Heart right ventricle (tissue), 16 donors: ENCODE measurements at regions not wholly inside any gene's neighbourhood (a gene's known extent, or its start where the extent isn't known, plus 50 kb on each side); places are given as distances from the start of the nearest gene placed in this dataset.
"Not testable (repeated sequence)": the region's sequence is repeated elsewhere in the genome, so short reads cannot be mapped to it uniquely, and the experiment has no call there.

Source experiments
- ATAC-seq, 8 donors: fragments of 200-7000 bp; cut with Tn5 transposase; one replicate each; pipeline ENCODE4 v1.9.1; 2020; ENCODE audit warnings: mild to moderate bottlenecking in 8 of 8, moderate library complexity in 8 of 8, moderate number of reproducible peaks in 1 of 8
- DNase-seq, 2 donors: peaks; one replicate each; pipeline ENCODE4 v3.0.0-alpha.2; 2020
- H3K27ac ChIP-seq, 10 donors: fragments of 200-600 bp; sonication (generic) in 2 of 10; one replicate each; pipeline versions ENCODE4 v1.5.0 to v1.8.0; 2020 to 2022; ENCODE audit warnings: mild to moderate bottlenecking in 3 of 10
- H3K27me3 ChIP-seq, 7 donors: fragments of 200-600 bp; one replicate each; pipeline ENCODE4 v1.8.0; 2021 to 2022; ENCODE audit warnings: mild to moderate bottlenecking in 2 of 7
- H3K36me3 ChIP-seq, 9 donors: fragments of 200-600 bp; sonication (generic) in 1 of 9; one replicate each; pipeline versions ENCODE4 v1.5.0 to v1.8.0; 2020 to 2022; ENCODE audit warnings: mild to moderate bottlenecking in 2 of 9
- H3K4me1 ChIP-seq, 9 donors: fragments of 200-600 bp; sonication (generic) in 1 of 9; one replicate each; pipeline versions ENCODE4 v1.5.0 to v1.8.0; 2020 to 2022; ENCODE audit warnings: mild to moderate bottlenecking in 4 of 9
- H3K4me3 ChIP-seq, 10 donors: fragments of 200-600 bp; sonication (generic) in 2 of 10; one replicate each; pipeline versions ENCODE4 v1.5.0 to v1.8.0; 2020 to 2022; ENCODE audit warnings: mild to moderate bottlenecking in 7 of 10, moderate library complexity in 2 of 10
- H3K9me3 ChIP-seq, 11 donors: fragments of 200-600 bp in 10 of 11; sonication (generic) in 2 of 11; one replicate each; pipeline versions ENCODE4 v1.5.0 to v1.8.0; 2013 to 2022; ENCODE audit warnings: mild to moderate bottlenecking in 2 of 11, control low read depth in 1 of 11, moderate library complexity in 1 of 11
- WGBS, 2 donors: extraction: QIAGEN DNeasy Blood & Tissue Kit; methylation state at CpG; one replicate each; pipeline ENCODE4 v1.1.7; 2013; ENCODE audit warnings: inconsistent platforms in 1 of 2; 5-methylcytosine and 5-hydroxymethylcytosine counted together
- intact Hi-C, 10 donors: fragments of 100-400 bp; cut with DNase I; formaldehyde crosslinking; loops; one replicate each; pipeline versions ENCODE4 v1.11.1 to v1.14.2; 2022
- TF ChIP-seq, protein P1 (sequence below), 9 donors: fragments of 200-600 bp; sonication (generic) in 2 of 9; IDR thresholded peaks; one replicate each; pipeline versions ENCODE4 v1.5.0 to v1.8.0; 2021 to 2022; ENCODE audit warnings: antibody characterized with exemption in 9 of 9, mild to moderate bottlenecking in 5 of 9, moderate library complexity in 1 of 9
- donor health status: Arrhythmogenic right ventricular cardiomyopathy.
- donor health status: ischemic (EF 13 %, LVEDD 7.1; RV severe dilation, severe dysfunction).
- donor health status: healthy with polysubstance abuse.
- donor health status: DM: no; HTN: yes; CAD: no.
- donor health status: DM: no; HTN: no; CAD: no.
- donor health status: ischemic (EF 25% LVEDD 6.9; RV normal size, moderate dysfunction).
- donor health status: ischemic (EF 25% LVEDD 5.7; RV mildly dilated, moderate dysfunction).
- donor health status: healthy.
- donor health status: DM: yes; HTN: yes; CAD: no.
- donor health status: Ischemic cardiomyopathy.
- donor health status: ischemic (EF 35%, LVEDD 5.7; RV mildly dilated, moderate dysfunction).
- donor health status: nonischemic (EF 11% LVEDD 7.7; RV severe dilation, severe dysfunction).
- donor health status: DM: yes; HTN: yes; CAD: no.
- donor health status: PGD.
- donor health status: ischemic (EF 29% LVEDD 5.4; RV normal size, mild dysfunction).
- donor health status: nonischemic (EF 23%, LVEDD 6.1; RV moderate dilation, normal function).

GRCh38 chr20:47849596-47849995 is 64.3 kb upstream of the SULF2 start:
- DNase-seq = no peak
- H3K9me3 ChIP-seq = peaks cover 0 to under 1% (median 0%) of the 10 kb centered on the region in 11 donors
- H3K4me3 ChIP-seq = no peak overlapping the region
- TF ChIP-seq, protein P1, sequence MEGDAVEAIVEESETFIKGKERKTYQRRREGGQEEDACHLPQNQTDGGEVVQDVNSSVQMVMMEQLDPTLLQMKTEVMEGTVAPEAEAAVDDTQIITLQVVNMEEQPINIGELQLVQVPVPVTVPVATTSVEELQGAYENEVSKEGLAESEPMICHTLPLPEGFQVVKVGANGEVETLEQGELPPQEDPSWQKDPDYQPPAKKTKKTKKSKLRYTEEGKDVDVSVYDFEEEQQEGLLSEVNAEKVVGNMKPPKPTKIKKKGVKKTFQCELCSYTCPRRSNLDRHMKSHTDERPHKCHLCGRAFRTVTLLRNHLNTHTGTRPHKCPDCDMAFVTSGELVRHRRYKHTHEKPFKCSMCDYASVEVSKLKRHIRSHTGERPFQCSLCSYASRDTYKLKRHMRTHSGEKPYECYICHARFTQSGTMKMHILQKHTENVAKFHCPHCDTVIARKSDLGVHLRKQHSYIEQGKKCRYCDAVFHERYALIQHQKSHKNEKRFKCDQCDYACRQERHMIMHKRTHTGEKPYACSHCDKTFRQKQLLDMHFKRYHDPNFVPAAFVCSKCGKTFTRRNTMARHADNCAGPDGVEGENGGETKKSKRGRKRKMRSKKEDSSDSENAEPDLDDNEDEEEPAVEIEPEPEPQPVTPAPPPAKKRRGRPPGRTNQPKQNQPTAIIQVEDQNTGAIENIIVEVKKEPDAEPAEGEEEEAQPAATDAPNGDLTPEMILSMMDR (IDR thresholded peaks at IDR 0.05) = no peak
- H3K27me3 ChIP-seq = peaks cover 0 to 28% (median 6%) of the 10 kb centered on the region in 7 donors
- intact Hi-C loops = loop anchor here in 2 of 10 donors (10.0 kb wide), 1 partner anchor 45 kb away; no protein-coding TSS in a partner anchor
- H3K4me1 ChIP-seq = peaks cover 0 to 8% (median 0%) of the 10 kb centered on the region in 9 donors
- H3K27ac ChIP-seq = no peak overlapping the region
- no peak for ATAC-seq
- WGBS, 2 donors = 84 to 91% methylated on average over 2 of the region's 2 CpGs
- H3K36me3 ChIP-seq = no peaks in the 10 kb centered on the region

GRCh38 chr20:47849006-47849405 is 63.7 kb upstream of the SULF2 start:
- Histone ChIP-seq H3K27ac (peak overlapping the region in 1 of 10 donors; percentile 20), H3K9me3 (no peaks in the 10 kb centered on the region), H3K36me3 (no peaks in the 10 kb centered on the region), H3K27me3 (peaks cover 0 to 34% (median 6%) of the 10 kb centered on the region in 7 donors), H3K4me3 (no peak overlapping the region), H3K4me1 (peaks cover 0 to 8% (median 0%) of the 10 kb centered on the region in 9 donors)
- intact Hi-C loops = loop anchor here in 2 of 10 donors (10.0 kb wide), 1 partner anchor 46 kb away; no protein-coding TSS in a partner anchor
- TF ChIP-seq, protein P1 (IDR thresholded peaks at IDR 0.05) = no peak
- DNase-seq = no peak
- ATAC-seq = no peak
- WGBS, 2 donors = 76 to 77% methylated on average over 15 of the region's 15 CpGs

- intact Hi-C loops = loop anchor here in 2 of 10 donors (10.0 kb wide), 1 partner anchor 46 kb away; no protein-coding TSS in a partner anchor
- H3K9me3 ChIP-seq, H3K4me3 ChIP-seq, DNase-seq, H3K36me3 ChIP-seq, H3K27ac ChIP-seq, H3K4me1 ChIP-seq: not testable (repeated sequence)
- peaks cover 0 to 36% (median 6%) of the 10 kb centered on the region in 7 donors for H3K27me3 ChIP-seq
- 21 to 25% methylated on average over 4 of the region's 4 CpGs for WGBS, 2 donors
- peak in 5 of 8 donors; percentile 41 to 55 (median 47) for ATAC-seq
Observed at GRCh38 chr20:47848534-47848933, 63.3 kb upstream of the SULF2 start.

DNA sequence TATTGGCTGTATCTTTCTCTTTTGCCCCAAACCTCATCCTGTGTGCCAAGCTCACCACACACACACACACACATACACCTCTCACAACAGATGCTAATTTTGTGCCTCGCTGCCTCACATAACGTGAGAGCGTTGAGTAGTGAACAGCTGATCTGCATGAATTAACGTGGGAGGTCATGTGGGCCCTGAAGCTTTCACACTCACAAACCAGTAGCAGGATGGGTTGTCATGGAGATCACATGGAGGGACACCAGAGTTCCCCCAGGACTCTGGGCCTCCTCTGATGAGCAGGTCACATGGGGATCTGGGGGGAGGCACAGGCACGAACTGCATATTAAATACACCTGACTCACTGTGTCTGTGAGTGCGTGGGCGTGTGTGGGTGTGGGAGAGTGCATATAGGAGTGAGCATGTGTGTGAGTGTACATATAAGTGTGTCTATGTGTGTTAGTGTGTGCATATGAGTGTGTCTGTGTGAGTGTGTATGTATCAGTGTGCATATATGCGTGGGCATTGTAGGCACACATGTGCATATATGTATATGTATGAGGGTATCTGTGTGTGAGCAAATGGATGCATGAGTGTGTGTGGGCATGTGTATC is 62.7 kb upstream of the SULF2 start:
- Histone ChIP-seq H3K27ac (peak overlapping the region in 1 of 10 donors; percentile 6), H3K27me3 (peaks cover 0 to 41% (median 10%) of the 10 kb centered on the region in 7 donors), H3K36me3 (no peaks in the 10 kb centered on the region), H3K9me3 (no peaks in the 10 kb centered on the region), H3K4me3 (no peak overlapping the region), H3K4me1 (peaks cover 0 to 8% (median 0%) of the 10 kb centered on the region in 9 donors)
- TF ChIP-seq, protein P1 (IDR thresholded peaks at IDR 0.05) = no peak
- DNase-seq (no peak), ATAC-seq (no peak)
- WGBS, 2 donors = 73 to 79% methylated on average over 8 of the region's 8 CpGs
- intact Hi-C loops = loop anchor here in 2 of 10 donors (10.0 kb wide), 1 partner anchor 47 kb away; no protein-coding TSS in a partner anchor

DNA sequence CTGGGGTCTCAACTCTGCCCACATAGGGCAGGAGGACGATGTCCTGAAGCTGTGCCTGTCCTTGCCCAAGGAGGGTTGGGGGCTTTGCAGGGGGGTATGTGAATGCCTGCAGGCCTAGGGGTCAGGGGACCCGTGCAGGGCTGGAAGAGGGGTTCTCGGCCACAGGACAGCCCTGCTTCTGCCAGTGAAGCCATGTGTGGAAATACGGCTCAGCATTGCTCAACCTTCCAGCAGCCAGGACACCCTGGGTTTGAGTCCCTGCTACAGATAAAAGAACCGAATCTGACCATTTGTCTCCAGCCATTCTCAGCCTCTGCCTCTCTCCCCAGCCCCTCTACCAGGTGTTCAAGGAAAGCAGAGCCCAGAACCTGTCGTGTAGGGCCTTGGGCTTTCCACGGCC is 61.9 kb upstream of the SULF2 start:
- H3K4me3 ChIP-seq, ATAC-seq, H3K36me3 ChIP-seq, H3K4me1 ChIP-seq, H3K9me3 ChIP-seq, DNase-seq, H3K27ac ChIP-seq: not testable (repeated sequence)
- 61% methylated on average over 7 of the region's 7 CpGs for WGBS, 2 donors
- intact Hi-C loops = loop anchor here in 2 of 10 donors (10.0 kb wide), 1 partner anchor 48 kb away; no protein-coding TSS in a partner anchor
- H3K27me3 ChIP-seq = peaks cover 0 to 42% (median 10%) of the 10 kb centered on the region in 7 donors

- intact Hi-C loops = loop anchor here in 2 of 10 donors (10.0 kb wide), 1 partner anchor 48 kb away; no protein-coding TSS in a partner anchor
- not testable (repeated sequence) for DNase-seq, H3K36me3 ChIP-seq, H3K9me3 ChIP-seq, H3K4me1 ChIP-seq, H3K27ac ChIP-seq, H3K4me3 ChIP-seq, ATAC-seq
- 59 to 61% methylated on average over 10 of the region's 10 CpGs for WGBS, 2 donors
- H3K27me3 ChIP-seq = peaks cover 0 to 42% (median 10%) of the 10 kb centered on the region in 7 donors
Observed at GRCh38 chr20:47846651-47847050, 61.4 kb upstream of the SULF2 start.

GRCh38 chr20:47845382-47845977 is 60.2 kb upstream of the SULF2 start:
- H3K36me3 ChIP-seq, H3K27ac ChIP-seq, H3K4me1 ChIP-seq, ATAC-seq, H3K4me3 ChIP-seq, DNase-seq, H3K9me3 ChIP-seq: not testable (repeated sequence)
- H3K27me3 ChIP-seq = peaks cover 0 to 37% (median 10%) of the 10 kb centered on the region in 7 donors
- intact Hi-C loops = loop anchor here in 2 of 10 donors (10.0 kb wide), 1 partner anchor 49 kb away; no protein-coding TSS in a partner anchor
- 81% methylated on average over 10 of the region's 10 CpGs for WGBS, 2 donors

DNA sequence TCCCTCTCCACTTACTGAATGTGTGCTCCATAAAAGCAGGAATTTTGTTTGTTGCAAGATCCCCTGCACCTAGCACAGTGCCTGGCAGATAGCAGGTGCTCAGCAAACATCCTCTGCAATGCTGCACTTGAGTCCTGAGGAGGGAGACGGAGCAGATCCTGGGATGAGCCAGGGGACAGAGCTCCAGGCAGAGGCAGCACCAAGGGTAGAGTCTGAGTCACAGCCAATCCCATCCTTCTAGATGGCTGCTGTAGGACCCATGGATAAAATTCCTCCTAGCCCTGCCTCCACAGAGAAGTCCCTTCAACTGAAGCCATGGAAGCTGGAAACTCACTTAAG is 59.3 kb upstream of the SULF2 start:
- 50 to 63% methylated on average over 1 of the region's 1 CpG for WGBS, 2 donors
- not testable (repeated sequence) for H3K36me3 ChIP-seq, H3K4me3 ChIP-seq, DNase-seq, ATAC-seq, H3K9me3 ChIP-seq, H3K4me1 ChIP-seq, H3K27ac ChIP-seq
- intact Hi-C loops = loop anchor here in 2 of 10 donors (10.0 kb wide), 1 partner anchor 50 kb away; no protein-coding TSS in a partner anchor
- H3K27me3 ChIP-seq = peaks cover 0 to 37% (median 10%) of the 10 kb centered on the region in 7 donors
